ENCODE measurements at regions not wholly inside any gene's neighbourhood (a gene's known extent, or its start where the extent isn't known, plus 50 kb on each side); places are given as distances from the start of the nearest gene placed in this dataset.

- TF ChIP-seq CTCF (IDR thresholded peaks at IDR 0.05) = no peak
- TF ChIP-seq POLR2A (IDR thresholded peaks at IDR 0.05) = no peak
Measured at GRCh38 chr6:117206944-117207687, 58.2 kb upstream of the VGLL2 start.

All from heart left ventricle (tissue), 13 donors.